ENCODE measurements at regions not wholly inside any gene's neighbourhood (a gene's known extent, or its start where the extent isn't known, plus 50 kb on each side); places are given as distances from the start of the nearest gene placed in this dataset.
"Not testable (repeated sequence)": the region's sequence is repeated elsewhere in the genome, so short reads cannot be mapped to it uniquely, and the experiment has no call there.

DNA sequence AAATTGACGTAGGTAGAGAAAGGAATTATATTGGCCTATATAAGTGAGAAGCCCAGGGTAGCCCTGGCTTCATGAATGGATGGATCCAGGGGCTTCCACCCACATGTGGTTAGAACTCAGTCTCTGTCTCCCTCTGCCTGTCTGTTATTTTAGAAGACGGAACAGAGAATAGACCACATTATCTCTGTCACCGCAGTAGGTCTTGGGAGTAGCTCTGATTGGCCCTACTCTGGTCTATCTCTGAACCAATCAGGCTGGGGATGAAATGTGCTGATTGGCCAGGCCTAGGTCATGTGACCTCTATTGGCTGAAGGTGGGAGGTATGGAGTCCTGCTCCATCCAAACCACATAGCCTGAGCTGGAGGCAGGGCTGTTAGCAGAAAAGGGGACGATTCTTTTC lies 143.0 kb upstream of the PRR23C start:
- Histone ChIP-seq H3K4me3 (ENCODE audit: low read length in 2 of 2) (no peak overlapping the region), H3K27ac (ENCODE audit: low read depth in 1 of 2, low read length in 1 of 2) (no peak overlapping the region), H3K4me1 (ENCODE audit: control insufficient read depth in 2 of 2, insufficient read depth in 2 of 2, low read length in 2 of 2) (no peaks in the 10 kb centered on the region), H3K27me3 (ENCODE audit: control insufficient read depth in 2 of 2, insufficient read depth in 1 of 2, low read length in 1 of 2) (no peaks in the 10 kb centered on the region), H3K36me3 (ENCODE audit: control insufficient read depth in 2 of 2, insufficient read depth in 2 of 2, low read length in 1 of 2) (no peaks in the 10 kb centered on the region), H3K9me3 (ENCODE audit: control insufficient read depth in 2 of 2, insufficient read depth in 1 of 2, low read length in 1 of 2) (no peaks in the 10 kb centered on the region)
- 98% methylated on average over 4 of the region's 4 CpGs for WGBS
- DNase-seq (ENCODE audit: low read depth in 6 of 9, low spot score in 9 of 9), result no peak

DNA sequence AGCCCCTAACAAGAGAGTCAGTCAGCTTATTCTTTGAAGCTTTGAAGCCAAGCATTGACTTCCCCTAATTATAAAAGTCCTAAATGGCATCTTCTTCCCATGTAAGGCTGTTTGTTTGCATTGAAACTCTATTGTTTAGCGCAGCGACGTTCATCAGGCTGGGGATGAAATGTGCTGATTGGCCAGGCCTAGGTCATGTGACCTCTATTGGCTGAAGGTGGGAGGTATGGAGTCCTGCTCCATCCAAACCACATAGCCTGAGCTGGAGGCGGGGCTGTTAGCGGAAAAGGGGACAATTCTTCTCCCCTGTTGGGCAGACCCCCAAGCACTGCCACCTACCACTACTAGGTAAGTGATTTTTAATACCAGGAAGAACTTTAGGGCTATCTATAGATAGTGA lies 145.3 kb upstream of the PRR23C start:
- H3K4me3 ChIP-seq (ENCODE audit: low read length in 2 of 2), result no peak overlapping the region
- no peak overlapping the region for H3K27ac ChIP-seq (ENCODE audit: low read depth in 1 of 2, low read length in 1 of 2)
- no peaks in the 10 kb centered on the region for H3K27me3 ChIP-seq (ENCODE audit: control insufficient read depth in 2 of 2, insufficient read depth in 1 of 2, low read length in 1 of 2)
- DNase-seq (ENCODE audit: low read depth in 6 of 9, low spot score in 9 of 9), result no peak
- no peaks in the 10 kb centered on the region for H3K36me3 ChIP-seq (ENCODE audit: control insufficient read depth in 2 of 2, insufficient read depth in 2 of 2, low read length in 1 of 2)
- no peaks in the 10 kb centered on the region for H3K4me1 ChIP-seq (ENCODE audit: control insufficient read depth in 2 of 2, insufficient read depth in 2 of 2, low read length in 2 of 2)
- 97% methylated on average over 5 of the region's 5 CpGs for WGBS
- H3K9me3 ChIP-seq (ENCODE audit: control insufficient read depth in 2 of 2, insufficient read depth in 1 of 2, low read length in 1 of 2), result no peaks in the 10 kb centered on the region

DNA sequence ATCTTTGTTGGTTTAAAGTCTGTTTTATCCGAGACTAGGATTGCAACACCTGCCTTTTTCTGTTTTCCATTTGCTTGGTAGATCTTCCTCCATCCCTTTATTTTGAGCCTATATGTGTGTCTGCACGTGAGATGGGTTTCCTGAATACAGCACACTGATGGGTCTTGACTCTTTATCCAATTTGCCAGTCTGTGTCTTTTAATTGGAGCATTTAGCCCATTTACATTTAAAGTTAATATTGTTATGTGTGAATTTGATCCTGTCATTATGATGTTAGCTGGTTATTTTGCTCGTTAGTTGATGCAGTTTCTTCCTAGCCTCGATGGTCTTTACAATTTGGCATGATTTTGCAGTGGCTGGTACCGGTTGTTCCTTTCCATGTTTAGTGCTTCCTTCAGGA lies 149.4 kb upstream of the MRPS22 start:
- H3K36me3 ChIP-seq (ENCODE audit: control insufficient read depth in 2 of 2, insufficient read depth in 2 of 2, low read length in 1 of 2); H3K4me1 ChIP-seq (ENCODE audit: control insufficient read depth in 2 of 2, insufficient read depth in 2 of 2, low read length in 2 of 2); H3K9me3 ChIP-seq (ENCODE audit: control insufficient read depth in 2 of 2, insufficient read depth in 1 of 2, low read length in 1 of 2); H3K27me3 ChIP-seq (ENCODE audit: control insufficient read depth in 2 of 2, insufficient read depth in 1 of 2, low read length in 1 of 2); H3K27ac ChIP-seq (ENCODE audit: low read depth in 1 of 2, low read length in 1 of 2); DNase-seq (ENCODE audit: low read depth in 6 of 9, low spot score in 9 of 9); H3K4me3 ChIP-seq (ENCODE audit: low read length in 2 of 2): not testable (repeated sequence)
- 91% methylated on average over 2 of the region's 5 CpGs for WGBS

DNA sequence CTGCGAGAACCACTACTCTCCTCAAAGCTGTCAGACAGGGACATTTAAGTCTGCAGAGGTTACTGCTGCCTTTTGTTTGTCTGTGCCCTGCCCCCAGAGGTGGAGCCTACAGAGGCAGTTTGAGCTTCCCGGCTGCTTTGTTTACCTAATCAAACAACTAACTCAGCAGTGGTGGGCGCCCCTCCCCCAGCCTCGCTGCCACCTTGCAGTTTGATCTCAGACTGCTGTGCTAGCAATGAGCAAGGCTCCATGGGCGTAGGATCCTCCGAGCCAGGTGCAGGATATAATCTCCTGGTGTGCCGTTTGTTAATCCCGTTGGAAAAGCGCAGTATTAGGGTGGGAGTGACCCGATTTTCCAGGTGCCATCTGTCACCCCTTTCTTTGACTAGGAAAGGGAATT lies 147.7 kb upstream of the MRPS22 start:
- not testable (repeated sequence) for DNase-seq (ENCODE audit: low read depth in 6 of 9, low spot score in 9 of 9); H3K4me1 ChIP-seq (ENCODE audit: control insufficient read depth in 2 of 2, insufficient read depth in 2 of 2, low read length in 2 of 2); H3K9me3 ChIP-seq (ENCODE audit: control insufficient read depth in 2 of 2, insufficient read depth in 1 of 2, low read length in 1 of 2); H3K27ac ChIP-seq (ENCODE audit: low read depth in 1 of 2, low read length in 1 of 2); H3K36me3 ChIP-seq (ENCODE audit: control insufficient read depth in 2 of 2, insufficient read depth in 2 of 2, low read length in 1 of 2); H3K4me3 ChIP-seq (ENCODE audit: low read length in 2 of 2); H3K27me3 ChIP-seq (ENCODE audit: control insufficient read depth in 2 of 2, insufficient read depth in 1 of 2, low read length in 1 of 2)
- WGBS, result 93% methylated on average over 10 of the region's 10 CpGs

DNA sequence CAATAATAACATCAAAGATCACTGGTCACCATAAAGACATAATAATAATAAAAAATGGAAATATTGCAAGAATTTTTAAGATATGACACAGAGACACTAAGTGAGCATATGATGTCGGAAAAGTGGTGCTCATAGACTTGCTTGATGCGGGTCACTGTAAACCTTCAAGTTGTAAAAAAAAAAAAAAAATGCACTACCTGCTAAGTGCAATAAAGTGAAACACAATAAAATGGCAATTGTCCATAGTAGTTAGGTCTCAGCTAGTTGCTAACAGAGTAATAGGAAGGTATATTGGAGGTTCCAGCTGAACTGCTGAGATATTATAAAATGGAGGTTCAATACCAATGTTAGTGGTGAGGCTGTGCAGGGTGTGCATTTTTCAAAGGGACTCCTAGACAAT lies 146.6 kb upstream of the MRPS22 start:
- Histone ChIP-seq H3K9me3 (ENCODE audit: control insufficient read depth in 2 of 2, insufficient read depth in 1 of 2, low read length in 1 of 2) (no peaks in the 10 kb centered on the region), H3K4me3 (ENCODE audit: low read length in 2 of 2) (no peak overlapping the region), H3K27ac (ENCODE audit: low read depth in 1 of 2, low read length in 1 of 2) (no peak overlapping the region), H3K36me3 (ENCODE audit: control insufficient read depth in 2 of 2, insufficient read depth in 2 of 2, low read length in 1 of 2) (no peaks in the 10 kb centered on the region), H3K27me3 (ENCODE audit: control insufficient read depth in 2 of 2, insufficient read depth in 1 of 2, low read length in 1 of 2) (no peaks in the 10 kb centered on the region), H3K4me1 (ENCODE audit: control insufficient read depth in 2 of 2, insufficient read depth in 2 of 2, low read length in 2 of 2) (peaks cover 0 to 4% of the 10 kb centered on the region in 2 donors)
- no peak for DNase-seq (ENCODE audit: low read depth in 6 of 9, low spot score in 9 of 9)
- WGBS, result 98% methylated on average over 2 of the region's 2 CpGs

DNA sequence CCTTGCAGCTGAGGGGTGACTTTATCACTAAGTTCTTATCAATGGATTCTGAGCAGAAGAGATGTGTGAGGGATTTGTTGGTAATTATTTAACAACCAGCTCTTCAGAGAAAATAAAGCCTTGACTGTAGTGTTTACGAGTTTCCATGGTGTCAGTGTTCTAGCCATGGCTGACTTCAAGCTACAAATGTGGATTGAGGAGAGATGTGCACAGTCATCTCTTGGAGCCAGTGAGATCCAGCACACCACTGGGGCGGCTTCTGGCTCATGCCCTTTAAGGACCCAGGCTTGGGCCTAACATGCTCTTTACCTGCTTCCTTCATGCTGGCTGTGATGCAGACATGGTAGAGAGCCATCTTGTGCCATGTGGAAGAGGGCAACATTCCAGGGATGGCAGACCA lies 145.6 kb upstream of the MRPS22 start:
- H3K4me3 ChIP-seq (ENCODE audit: low read length in 2 of 2), result no peak overlapping the region
- H3K9me3 ChIP-seq (ENCODE audit: control insufficient read depth in 2 of 2, insufficient read depth in 1 of 2, low read length in 1 of 2), result no peaks in the 10 kb centered on the region
- no peak for DNase-seq (ENCODE audit: low read depth in 6 of 9, low spot score in 9 of 9)
- H3K27me3 ChIP-seq (ENCODE audit: control insufficient read depth in 2 of 2, insufficient read depth in 1 of 2, low read length in 1 of 2), result no peaks in the 10 kb centered on the region
- H3K27ac ChIP-seq (ENCODE audit: low read depth in 1 of 2, low read length in 1 of 2), result no peak overlapping the region
- no peaks in the 10 kb centered on the region for H3K36me3 ChIP-seq (ENCODE audit: control insufficient read depth in 2 of 2, insufficient read depth in 2 of 2, low read length in 1 of 2)
- 92% methylated on average over 2 of the region's 2 CpGs for WGBS
- H3K4me1 ChIP-seq (ENCODE audit: control insufficient read depth in 2 of 2, insufficient read depth in 2 of 2, low read length in 2 of 2), result peaks cover 0 to 7% of the 10 kb centered on the region in 2 donors

DNA sequence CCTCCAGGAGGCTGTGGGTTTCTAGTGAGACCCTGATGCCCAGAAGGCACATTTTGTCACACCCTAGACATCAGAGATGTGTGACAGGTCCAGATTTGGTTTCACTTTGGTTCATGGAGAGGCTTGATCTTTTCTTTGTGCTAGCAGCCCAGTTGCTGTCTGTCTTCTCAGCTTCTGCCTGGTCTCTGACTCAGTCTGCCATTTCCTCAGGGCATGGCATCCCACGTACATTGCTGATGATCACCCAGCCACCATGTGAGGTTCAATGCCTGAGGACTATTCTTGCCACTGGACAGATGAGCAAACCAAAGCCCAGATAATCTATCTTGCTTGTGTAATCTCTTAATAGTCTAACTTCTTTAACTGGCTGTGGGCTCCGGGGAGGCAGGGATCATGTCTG lies 144.9 kb upstream of the MRPS22 start:
- Histone ChIP-seq H3K4me1 (ENCODE audit: control insufficient read depth in 2 of 2, insufficient read depth in 2 of 2, low read length in 2 of 2) (peaks cover 0 to 7% of the 10 kb centered on the region in 2 donors), H3K4me3 (ENCODE audit: low read length in 2 of 2) (no peak overlapping the region), H3K9me3 (ENCODE audit: control insufficient read depth in 2 of 2, insufficient read depth in 1 of 2, low read length in 1 of 2) (no peaks in the 10 kb centered on the region), H3K27me3 (ENCODE audit: control insufficient read depth in 2 of 2, insufficient read depth in 1 of 2, low read length in 1 of 2) (no peaks in the 10 kb centered on the region), H3K27ac (ENCODE audit: low read depth in 1 of 2, low read length in 1 of 2) (no peak overlapping the region), H3K36me3 (ENCODE audit: control insufficient read depth in 2 of 2, insufficient read depth in 2 of 2, low read length in 1 of 2) (no peaks in the 10 kb centered on the region)
- WGBS, result 98% methylated on average over 2 of the region's 2 CpGs
- no peak for DNase-seq (ENCODE audit: low read depth in 6 of 9, low spot score in 9 of 9)

DNA sequence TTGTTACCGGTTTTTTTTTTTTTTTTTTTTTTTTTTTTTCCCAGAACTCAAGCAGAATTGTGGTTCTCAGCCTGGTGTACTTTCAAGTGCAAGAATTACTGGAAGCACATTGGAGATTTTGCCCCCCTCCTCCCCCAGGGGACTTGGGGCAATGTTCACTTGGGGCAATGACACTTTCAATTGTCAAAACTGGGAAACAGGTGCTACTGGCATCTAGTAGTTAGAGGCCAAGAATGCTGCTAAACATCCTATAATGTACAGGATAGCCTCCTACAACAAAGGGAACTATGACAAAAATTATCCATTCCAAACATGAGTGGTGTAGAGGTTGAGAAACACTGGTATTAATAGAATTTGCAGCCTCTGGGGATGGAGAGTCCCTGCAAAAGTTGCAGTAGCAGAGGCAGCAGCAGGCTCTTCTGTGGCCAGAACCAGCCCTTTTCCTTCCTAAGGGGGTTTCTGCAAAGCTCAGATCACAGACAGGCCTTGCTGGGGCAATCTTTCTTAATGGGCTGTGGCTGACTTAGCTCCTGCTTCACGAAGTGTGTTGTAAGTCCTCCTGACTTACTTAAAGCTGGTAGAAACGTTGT lies 144.3 kb upstream of the MRPS22 start:
- Histone ChIP-seq H3K4me3 (ENCODE audit: low read length in 2 of 2) (no peak overlapping the region), H3K27ac (ENCODE audit: low read depth in 1 of 2, low read length in 1 of 2) (no peak overlapping the region), H3K9me3 (ENCODE audit: control insufficient read depth in 2 of 2, insufficient read depth in 1 of 2, low read length in 1 of 2) (no peaks in the 10 kb centered on the region), H3K4me1 (ENCODE audit: control insufficient read depth in 2 of 2, insufficient read depth in 2 of 2, low read length in 2 of 2) (peaks cover 0 to 7% of the 10 kb centered on the region in 2 donors), H3K27me3 (ENCODE audit: control insufficient read depth in 2 of 2, insufficient read depth in 1 of 2, low read length in 1 of 2) (no peaks in the 10 kb centered on the region), H3K36me3 (ENCODE audit: control insufficient read depth in 2 of 2, insufficient read depth in 2 of 2, low read length in 1 of 2) (no peaks in the 10 kb centered on the region)
- DNase-seq (ENCODE audit: low read depth in 6 of 9, low spot score in 9 of 9), result no peak
- 75% methylated on average over 3 of the region's 3 CpGs for WGBS

DNA sequence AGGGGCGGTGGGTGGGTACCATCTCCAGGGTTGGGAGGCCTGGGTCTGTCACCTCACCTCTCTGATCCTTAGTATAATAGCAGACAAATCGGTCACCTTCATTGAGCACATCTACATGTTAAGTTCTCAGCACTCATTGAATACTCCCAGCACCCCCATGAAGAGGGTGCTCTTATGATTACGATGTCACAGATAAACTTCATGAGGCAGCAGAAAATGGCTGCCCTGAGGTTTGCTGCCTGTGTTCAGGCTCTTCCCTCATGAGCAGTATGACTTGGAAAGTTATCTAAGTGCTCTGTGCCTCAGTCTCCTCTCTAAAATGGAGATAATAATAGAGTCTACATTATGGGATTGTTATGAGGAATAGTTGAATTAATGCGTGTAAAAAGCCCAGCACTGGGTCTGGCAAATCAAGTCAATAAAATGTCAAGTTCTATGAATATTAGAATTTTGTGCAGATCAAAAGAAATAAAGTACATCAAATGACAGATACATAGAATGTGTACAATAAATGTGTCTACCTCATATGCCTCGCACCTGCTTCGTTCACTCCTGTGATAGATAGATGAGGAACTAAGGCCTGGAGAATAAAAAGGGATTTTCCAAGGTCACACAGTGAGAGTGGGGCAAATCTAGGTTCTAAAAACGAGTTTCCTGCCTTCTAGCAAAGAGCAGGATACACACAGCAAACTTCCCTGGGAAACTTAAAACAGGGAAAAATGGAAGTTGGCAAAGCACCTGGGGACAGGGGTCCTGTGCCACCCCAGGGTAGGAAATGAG lies 142.2 kb upstream of the MRPS22 start:
- 90% methylated on average over 7 of the region's 7 CpGs for WGBS
- H3K27ac ChIP-seq (ENCODE audit: low read depth in 1 of 2, low read length in 1 of 2), result no peak overlapping the region
- H3K9me3 ChIP-seq (ENCODE audit: control insufficient read depth in 2 of 2, insufficient read depth in 1 of 2, low read length in 1 of 2), result no peaks in the 10 kb centered on the region
- no peak overlapping the region for H3K4me3 ChIP-seq (ENCODE audit: low read length in 2 of 2)
- no peaks in the 10 kb centered on the region for H3K36me3 ChIP-seq (ENCODE audit: control insufficient read depth in 2 of 2, insufficient read depth in 2 of 2, low read length in 1 of 2)
- no peak for DNase-seq (ENCODE audit: low read depth in 6 of 9, low spot score in 9 of 9)
- H3K4me1 ChIP-seq (ENCODE audit: control insufficient read depth in 2 of 2, insufficient read depth in 2 of 2, low read length in 2 of 2), result peaks cover 0 to 7% of the 10 kb centered on the region in 2 donors
- H3K27me3 ChIP-seq (ENCODE audit: control insufficient read depth in 2 of 2, insufficient read depth in 1 of 2, low read length in 1 of 2), result no peaks in the 10 kb centered on the region
